ENCODE measurements at regions not wholly inside any gene's neighbourhood (a gene's known extent, or its start where the extent isn't known, plus 50 kb on each side); places are given as distances from the start of the nearest gene placed in this dataset.

DNA sequence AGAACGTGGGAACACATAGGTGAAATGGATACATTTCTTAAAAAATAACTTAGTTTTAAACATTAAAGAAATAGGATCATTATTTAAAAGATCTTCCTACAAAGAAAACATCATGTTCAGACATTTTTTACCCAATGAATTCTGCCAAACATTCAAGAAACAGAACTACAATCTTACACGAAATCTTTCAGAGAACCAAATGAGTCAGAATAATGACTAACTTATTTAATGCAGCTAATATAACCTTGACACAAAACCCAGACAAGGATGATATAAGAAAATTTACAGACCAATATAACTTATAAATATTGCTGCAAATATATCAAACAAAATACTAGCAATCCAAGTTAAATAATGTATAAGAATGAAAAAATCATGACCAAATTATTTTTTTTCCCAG, 220.1 kb upstream of the KCNK2 start:
- Histone ChIP-seq H2AK5ac (ENCODE audit: low read depth, low read length) (no peak overlapping the region), H3K23me2 (ENCODE audit: low read depth, low read length) (no peaks in the 10 kb centered on the region), H4K5ac (ENCODE audit: insufficient read length, low read depth, low read length) (no peak overlapping the region), H3K36me3 (ENCODE audit: control insufficient read depth in 2 of 4, insufficient read depth in 4 of 4, low read length in 3 of 4) (no peaks in the 10 kb centered on the region), H3K4me3 (ENCODE audit: extremely low read depth in 1 of 4, insufficient read depth in 2 of 4, low read depth in 3 of 4, low read length in 4 of 4) (no peak overlapping the region), H3K56ac (replicated peaks; ENCODE audit: insufficient read length, low read depth, low read length) (no peak overlapping the region), H3K4me1 (replicated peaks in 1 of 4; ENCODE audit: control insufficient read depth in 3 of 4, insufficient read depth in 4 of 4, low read length in 3 of 4) (no peaks in the 10 kb centered on the region), H3K14ac (ENCODE audit: insufficient read length) (no peak overlapping the region), H2BK15ac (ENCODE audit: low read length) (no peak overlapping the region), H3K18ac (ENCODE audit: extremely low read depth, low read length) (no peak overlapping the region), H3K23ac (ENCODE audit: insufficient read length) (no peak overlapping the region), H3K9me3 (ENCODE audit: insufficient read depth in 2 of 2, low read depth in 1 of 2, low read length in 1 of 2) (no peaks in the 10 kb centered on the region; a peak in 1 of 4 replicates), H3K79me1 (ENCODE audit: low read depth, low read length) (no peaks in the 10 kb centered on the region), H3K79me2 (ENCODE audit: control insufficient read depth in 1 of 2, insufficient read depth in 2 of 2, low read length in 2 of 2) (no peaks in the 10 kb centered on the region), H2BK120ac (replicated peaks; ENCODE audit: low read depth, low read length) (no peak overlapping the region), H3K27ac (ENCODE audit: low read depth, low read length) (no peak overlapping the region), H3K27me3 (replicated peaks in 1 of 4; ENCODE audit: control insufficient read depth in 3 of 4, extremely low read depth in 1 of 4, insufficient read depth in 3 of 4, low read length in 3 of 4) (no peaks in the 10 kb centered on the region), H3K9ac (replicated peaks in 1 of 4; ENCODE audit: extremely low read depth in 1 of 4, low read depth in 3 of 4, low read length in 3 of 4) (no peak overlapping the region), H2BK20ac (ENCODE audit: low read length) (no peak overlapping the region), H2BK5ac (ENCODE audit: low read depth, low read length) (no peak overlapping the region), H2BK12ac (ENCODE audit: low read depth, low read length) (no peak overlapping the region), H2AFZ (ENCODE audit: low read length) (no peak overlapping the region), H4K20me1 (replicated peaks in 1 of 2; ENCODE audit: control insufficient read depth in 1 of 2, insufficient read depth in 2 of 2, low read length in 2 of 2) (no peaks in the 10 kb centered on the region), H4K8ac (ENCODE audit: extremely low read depth, insufficient read depth, low read length) (no peak overlapping the region), H3K4ac (replicated peaks; ENCODE audit: insufficient read length, low read depth, low read length) (no peak overlapping the region), H4K91ac (replicated peaks; ENCODE audit: insufficient read length, low read length) (no peak overlapping the region), H3K4me2 (ENCODE audit: insufficient read depth in 1 of 2, low read depth in 2 of 2, low read length in 2 of 2) (no peak overlapping the region)
- ChIA-PET POLR2A (ENCODE audit: partially characterized antibody) (no interaction called here), CTCF (ENCODE audit: partially characterized antibody) (interaction anchor here (0.7 kb wide), 1 partner anchor 91 kb away, joined by 3 read pairs; no protein-coding TSS in a partner anchor)
- DNase-seq (ENCODE audit: low read depth in 1 of 2, low spot score in 2 of 2): no peak
- TF ChIP-seq TCF12 (IDR thresholded peaks at IDR 0.05; ENCODE audit: low read depth, low read length) (no peak), SRF (IDR thresholded peaks at IDR 0.05; ENCODE audit: low read depth, low read length) (no peak), NANOG (IDR thresholded peaks at IDR 0.05; ENCODE audit: insufficient read depth, low read depth, low read length, poor library complexity, severe bottlenecking) (no peak), KDM1A (IDR thresholded peaks at IDR 0.05; ENCODE audit: borderline replicate concordance, low read length) (no peak), SIN3A (conservative IDR thresholded peaks at IDR 0.05 in 1 of 2, IDR thresholded peaks at IDR 0.05 in 1 of 2; ENCODE audit: low read depth in 1 of 2, low read length in 2 of 2) (no peak)
- TF ChIP-seq, protein P1, sequence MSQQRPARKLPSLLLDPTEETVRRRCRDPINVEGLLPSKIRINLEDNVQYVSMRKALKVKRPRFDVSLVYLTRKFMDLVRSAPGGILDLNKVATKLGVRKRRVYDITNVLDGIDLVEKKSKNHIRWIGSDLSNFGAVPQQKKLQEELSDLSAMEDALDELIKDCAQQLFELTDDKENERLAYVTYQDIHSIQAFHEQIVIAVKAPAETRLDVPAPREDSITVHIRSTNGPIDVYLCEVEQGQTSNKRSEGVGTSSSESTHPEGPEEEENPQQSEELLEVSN (IDR thresholded peaks at IDR 0.05): no peak
- no peak for FAIRE-seq
- 94% methylated on average over 2 of the region's 2 CpGs; no CpG with 5 or more reads in 1 of the 2 experiments for WGBS, 2 experiments (ENCODE audit: extremely low coverage in 1 of 2, insufficient coverage in 1 of 2, insufficient read length in 1 of 2, insufficient replicate concordance in 2 of 2, low coverage in 1 of 2, low lambda C conversion rate in 2 of 2, missing lambda C conversion rate in 1 of 2)
